WERI-Rb-1 (cell line): ENCODE measurements at regions not wholly inside any gene's neighbourhood (a gene's known extent, or its start where the extent isn't known, plus 50 kb on each side); places are given as distances from the start of the nearest gene placed in this dataset.
"Not testable (repeated sequence)": the region's sequence is repeated elsewhere in the genome, so short reads cannot be mapped to it uniquely, and the experiment has no call there.

Experiments
- DNase-seq: peaks from one replicate; pipeline ENCODE4 v3.0.0-alpha.2; 2020
- H3K27ac ChIP-seq: fragments of 250-450 bp; sonication (Bioruptor Pico); 2 replicates; pipeline ENCODE4 v1.5.1; 2020; ENCODE audit warnings: mild to moderate bottlenecking, moderate library complexity
- H3K27me3 ChIP-seq: fragments of 250-450 bp; sonication (Bioruptor Pico); 2 replicates; pipeline ENCODE4 v1.5.1; 2021; ENCODE audit warnings: mild to moderate bottlenecking, low read depth, moderate library complexity; ENCODE audit not compliant: insufficient read depth, severe bottlenecking
- H3K36me3 ChIP-seq: fragments of 250-450 bp; sonication (Bioruptor Pico); 2 replicates; pipeline ENCODE4 v1.5.1; 2020; ENCODE audit warnings: mild to moderate bottlenecking, moderate library complexity
- H3K4me3 ChIP-seq: 2 replicates; pipeline ENCODE4 v1.5.1; 2011; ENCODE audit warnings: low read depth, mild to moderate bottlenecking, control low read depth, low read length
- H3K9me3 ChIP-seq: fragments of 250-450 bp; sonication (Bioruptor Pico); 2 replicates; pipeline ENCODE4 v1.5.1; 2021; ENCODE audit warnings: mild to moderate bottlenecking, moderate library complexity; ENCODE audit not compliant: severe bottlenecking
- CTCF ChIP-seq: IDR thresholded peaks from 2 replicates; pipeline ENCODE4 v1.5.1; 2011; ENCODE audit warnings: low read depth, mild to moderate bottlenecking, control low read depth, inconsistent platforms, low read length

GRCh38 chr2:220586980-220587530, 959.6 kb downstream of the SLC4A3 start:
- no peak overlapping the region for H3K27ac ChIP-seq
- no peaks in the 10 kb centered on the region for H3K36me3 ChIP-seq
- H3K4me3 ChIP-seq, result no peak overlapping the region
- H3K27me3 ChIP-seq, result no peaks in the 10 kb centered on the region
- H3K9me3 ChIP-seq, result no peaks in the 10 kb centered on the region
- no peak for DNase-seq
- TF ChIP-seq CTCF, result no peak

DNA sequence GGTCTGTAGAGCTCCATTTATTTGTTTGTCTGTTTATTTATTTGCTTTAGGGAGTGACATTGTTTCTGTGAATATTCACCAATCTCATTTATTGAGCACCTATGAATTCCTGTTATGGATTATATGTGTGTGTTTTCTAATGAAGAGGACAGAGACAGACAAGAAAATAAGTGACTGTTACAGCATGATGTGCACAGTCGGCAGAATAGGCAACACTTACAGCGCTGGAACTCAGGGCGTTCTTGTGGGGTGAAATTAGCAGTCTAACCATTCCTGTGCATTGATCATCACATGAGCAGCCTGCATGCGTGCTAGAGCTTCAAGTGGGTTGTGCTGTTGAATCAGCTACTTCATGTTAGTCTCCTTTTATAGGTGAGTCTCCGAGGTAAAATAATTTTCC, 960.7 kb downstream of the SLC4A3 start:
- no peaks in the 10 kb centered on the region for H3K27me3 ChIP-seq
- DNase-seq, result no peak
- no peaks in the 10 kb centered on the region for H3K9me3 ChIP-seq
- no peak for TF ChIP-seq CTCF
- no peaks in the 10 kb centered on the region for H3K36me3 ChIP-seq
- H3K27ac ChIP-seq, result no peak overlapping the region
- no peak overlapping the region for H3K4me3 ChIP-seq

GRCh38 chr2:220590476-220590875, 963.0 kb downstream of the SLC4A3 start:
- DNase-seq, result no peak
- Histone ChIP-seq H3K36me3 (no peaks in the 10 kb centered on the region), H3K27me3 (no peaks in the 10 kb centered on the region), H3K9me3 (no peaks in the 10 kb centered on the region), H3K27ac (no peak overlapping the region), H3K4me3 (no peak overlapping the region)
- no peak for TF ChIP-seq CTCF

- DNase-seq, result no peak
- no peaks in the 10 kb centered on the region for H3K9me3 ChIP-seq
- no peak overlapping the region for H3K4me3 ChIP-seq
- H3K27me3 ChIP-seq, result no peaks in the 10 kb centered on the region
- TF ChIP-seq CTCF, result no peak
- no peaks in the 10 kb centered on the region for H3K36me3 ChIP-seq
- H3K27ac ChIP-seq, result no peak overlapping the region
Observed at GRCh38 chr2:220593526-220593925, 966.1 kb downstream of the SLC4A3 start.

DNA sequence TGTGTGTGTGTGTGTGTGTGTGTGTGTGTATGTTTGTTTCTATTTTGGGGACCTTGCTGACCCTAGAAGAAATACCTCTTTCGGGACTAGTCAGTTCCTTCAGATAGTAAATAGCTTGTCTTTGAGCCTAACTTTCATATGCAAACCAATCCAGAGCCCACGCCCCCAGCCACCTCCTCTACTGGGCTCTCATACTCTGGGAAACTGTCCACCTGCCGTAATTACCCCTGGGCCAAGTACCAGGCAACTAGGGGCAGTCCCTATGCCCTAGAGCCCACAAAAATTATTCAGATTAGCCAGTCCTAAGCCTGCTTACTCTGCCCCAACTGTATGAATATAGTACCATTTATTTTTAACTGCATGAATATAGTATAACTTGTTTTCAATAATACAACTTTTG, 970.4 kb downstream of the EPHA4 start:
- DNase-seq, result no peak
- Histone ChIP-seq H3K9me3 (no peaks in the 10 kb centered on the region), H3K4me3 (no peak overlapping the region), H3K36me3 (no peaks in the 10 kb centered on the region), H3K27me3 (no peaks in the 10 kb centered on the region), H3K27ac (no peak overlapping the region)
- no peak for TF ChIP-seq CTCF

GRCh38 chr2:220613004-220613403, 959.1 kb downstream of the EPHA4 start:
- H3K36me3 ChIP-seq, H3K4me3 ChIP-seq, H3K27me3 ChIP-seq, H3K9me3 ChIP-seq, H3K27ac ChIP-seq, DNase-seq: not testable (repeated sequence)
